ENCODE measurements at regions not wholly inside any gene's neighbourhood (a gene's known extent, or its start where the extent isn't known, plus 50 kb on each side); places are given as distances from the start of the nearest gene placed in this dataset.

GRCh38 chr2:234640657-234641056 lies 143.8 kb upstream of the ARL4C start:
- Histone ChIP-seq H2BK15ac (ENCODE audit: low read length) (no peak overlapping the region), H3K4me3 (ENCODE audit: extremely low read depth in 1 of 4, insufficient read depth in 2 of 4, low read depth in 3 of 4, low read length in 4 of 4) (no peak overlapping the region), H2AK5ac (ENCODE audit: low read depth, low read length) (no peak overlapping the region), H3K27me3 (replicated peaks in 1 of 4; ENCODE audit: control insufficient read depth in 3 of 4, extremely low read depth in 1 of 4, insufficient read depth in 3 of 4, low read length in 3 of 4) (no peaks in the 10 kb centered on the region), H2AFZ (ENCODE audit: low read length) (no peak overlapping the region), H3K4me2 (ENCODE audit: insufficient read depth in 1 of 2, low read depth in 2 of 2, low read length in 2 of 2) (no peak overlapping the region), H3K23ac (ENCODE audit: insufficient read length) (no peak overlapping the region), H3K23me2 (ENCODE audit: low read depth, low read length) (no peaks in the 10 kb centered on the region), H3K4me1 (replicated peaks in 1 of 4; ENCODE audit: control insufficient read depth in 3 of 4, insufficient read depth in 4 of 4, low read length in 3 of 4) (peaks cover 0 to 4% (median 0%) of the 10 kb centered on the region in 4 experiments; a peak in 1 of 7 replicates), H3K14ac (ENCODE audit: insufficient read length) (no peak overlapping the region), H2BK12ac (ENCODE audit: low read depth, low read length) (no peak overlapping the region), H4K5ac (ENCODE audit: insufficient read length, low read depth, low read length) (no peak overlapping the region), H3K56ac (replicated peaks; ENCODE audit: insufficient read length, low read depth, low read length) (no peak overlapping the region), H3K36me3 (ENCODE audit: control insufficient read depth in 2 of 4, insufficient read depth in 4 of 4, low read length in 3 of 4) (no peaks in the 10 kb centered on the region; a peak in 1 of 8 replicates), H3K79me1 (ENCODE audit: low read depth, low read length) (no peaks in the 10 kb centered on the region), H4K20me1 (replicated peaks in 1 of 2; ENCODE audit: control insufficient read depth in 1 of 2, insufficient read depth in 2 of 2, low read length in 2 of 2) (no peaks in the 10 kb centered on the region), H2BK20ac (ENCODE audit: low read length) (peak overlapping the region; percentile 95; the same call in 1 of the 2 replicates), H2BK5ac (ENCODE audit: low read depth, low read length) (no peak overlapping the region), H3K4ac (replicated peaks; ENCODE audit: insufficient read length, low read depth, low read length) (no peak overlapping the region), H4K8ac (ENCODE audit: extremely low read depth, insufficient read depth, low read length) (no peak overlapping the region), H3K18ac (ENCODE audit: extremely low read depth, low read length) (no peak overlapping the region), H3K9me3 (ENCODE audit: insufficient read depth in 2 of 2, low read depth in 1 of 2, low read length in 1 of 2) (peaks cover 11 to 14% of the 10 kb centered on the region in 2 experiments), H3K9ac (replicated peaks in 1 of 4; ENCODE audit: extremely low read depth in 1 of 4, low read depth in 3 of 4, low read length in 3 of 4) (no peak overlapping the region), H3K79me2 (ENCODE audit: control insufficient read depth in 1 of 2, insufficient read depth in 2 of 2, low read length in 2 of 2) (no peaks in the 10 kb centered on the region), H4K91ac (replicated peaks; ENCODE audit: insufficient read length, low read length) (no peak overlapping the region), H3K27ac (ENCODE audit: low read depth, low read length) (no peak overlapping the region), H2BK120ac (replicated peaks; ENCODE audit: low read depth, low read length) (no peak overlapping the region)
- no peak for FAIRE-seq
- no peak for TF ChIP-seq BACH1 (IDR thresholded peaks at IDR 0.05; ENCODE audit: low read length)
- no peak for TF ChIP-seq RAD21 (IDR thresholded peaks at IDR 0.05 in 1 of 2, conservative IDR thresholded peaks at IDR 0.05 in 1 of 2; ENCODE audit: low read depth in 2 of 2, low read length in 2 of 2)
- POLR2A ChIA-PET (ENCODE audit: partially characterized antibody) = no interaction called here
- WGBS, 2 experiments (ENCODE audit: extremely low coverage in 1 of 2, insufficient coverage in 1 of 2, insufficient read length in 1 of 2, insufficient replicate concordance in 2 of 2, low coverage in 1 of 2, low lambda C conversion rate in 2 of 2, missing lambda C conversion rate in 1 of 2) = 85% methylated on average over 1 of the region's 1 CpG; no CpG with 5 or more reads in 1 of the 2 experiments
- CTCF ChIA-PET (ENCODE audit: partially characterized antibody) = no interaction called here
- DNase-seq (ENCODE audit: low read depth in 1 of 2, low spot score in 2 of 2) = no peak
